ENCODE measurements at regions not wholly inside any gene's neighbourhood (a gene's known extent, or its start where the extent isn't known, plus 50 kb on each side); places are given as distances from the start of the nearest gene placed in this dataset.

GRCh38 chr14:94884616-94885230 lies 114.8 kb upstream of the GSC start:
- H3K36me3 ChIP-seq (ENCODE audit: insufficient read depth, low read length), result no peaks in the 10 kb centered on the region
- H3K4me2 ChIP-seq (ENCODE audit: insufficient read depth, low read length), result no peak overlapping the region
- DNase-seq (ENCODE audit: insufficient read length, low spot score, missing footprints), result no peak
- H2AFZ ChIP-seq (ENCODE audit: low read length), result no peak overlapping the region
- no peaks in the 10 kb centered on the region for H3K79me2 ChIP-seq (ENCODE audit: insufficient read depth, low read length)
- H3K27me3 ChIP-seq (ENCODE audit: insufficient read depth, low read length), result no peaks in the 10 kb centered on the region
- H3K4me3 ChIP-seq (ENCODE audit: insufficient read depth, low read length), result no peak overlapping the region
- no peak for TF ChIP-seq CTCF (IDR thresholded peaks at IDR 0.05; ENCODE audit: extremely low read depth, low read depth, low read length)
- H4K20me1 ChIP-seq (ENCODE audit: insufficient read depth, low read length), result no peaks in the 10 kb centered on the region
- no peaks in the 10 kb centered on the region for H3K9me3 ChIP-seq (ENCODE audit: low read depth, low read length)
- H3K27ac ChIP-seq (ENCODE audit: low read depth, low read length), result no peak overlapping the region
- H3K4me1 ChIP-seq (ENCODE audit: insufficient read depth, low read length), result no peaks in the 10 kb centered on the region

GRCh38 chr14:94882401-94882800 lies 112.5 kb upstream of the GSC start:
- no peaks in the 10 kb centered on the region for H3K9me3 ChIP-seq (ENCODE audit: low read depth, low read length)
- H2AFZ ChIP-seq (ENCODE audit: low read length), result no peak overlapping the region
- no peak for DNase-seq (ENCODE audit: insufficient read length, low spot score, missing footprints)
- H3K79me2 ChIP-seq (ENCODE audit: insufficient read depth, low read length), result no peaks in the 10 kb centered on the region
- no peaks in the 10 kb centered on the region for H3K36me3 ChIP-seq (ENCODE audit: insufficient read depth, low read length)
- H3K27me3 ChIP-seq (ENCODE audit: insufficient read depth, low read length), result no peaks in the 10 kb centered on the region
- H3K4me1 ChIP-seq (ENCODE audit: insufficient read depth, low read length), result no peaks in the 10 kb centered on the region
- H4K20me1 ChIP-seq (ENCODE audit: insufficient read depth, low read length), result no peaks in the 10 kb centered on the region
- no peak overlapping the region for H3K4me2 ChIP-seq (ENCODE audit: insufficient read depth, low read length)
- TF ChIP-seq CTCF (IDR thresholded peaks at IDR 0.05; ENCODE audit: extremely low read depth, low read depth, low read length), result no peak
- no peak overlapping the region for H3K27ac ChIP-seq (ENCODE audit: low read depth, low read length)
- no peak overlapping the region for H3K4me3 ChIP-seq (ENCODE audit: insufficient read depth, low read length)

- DNase-seq (ENCODE audit: insufficient read length, low spot score, missing footprints), result no peak
- H3K36me3 ChIP-seq (ENCODE audit: insufficient read depth, low read length), result no peaks in the 10 kb centered on the region
Measured at GRCh38 chr14:94880876-94881275, 111.0 kb upstream of the GSC start.

GRCh38 chr14:94880106-94880505 lies 110.2 kb upstream of the GSC start:
- Histone ChIP-seq H3K9me3 (ENCODE audit: low read depth, low read length) (no peaks in the 10 kb centered on the region), H3K4me3 (ENCODE audit: insufficient read depth, low read length) (no peak overlapping the region), H3K27ac (ENCODE audit: low read depth, low read length) (no peak overlapping the region), H3K79me2 (ENCODE audit: insufficient read depth, low read length) (no peaks in the 10 kb centered on the region), H3K4me1 (ENCODE audit: insufficient read depth, low read length) (no peaks in the 10 kb centered on the region), H2AFZ (ENCODE audit: low read length) (no peak overlapping the region), H3K36me3 (ENCODE audit: insufficient read depth, low read length) (no peaks in the 10 kb centered on the region), H3K27me3 (ENCODE audit: insufficient read depth, low read length) (peaks cover 6% of the 10 kb centered on the region), H3K4me2 (ENCODE audit: insufficient read depth, low read length) (no peak overlapping the region), H4K20me1 (ENCODE audit: insufficient read depth, low read length) (no peaks in the 10 kb centered on the region)
- no peak for DNase-seq (ENCODE audit: insufficient read length, low spot score, missing footprints)
- no peak for TF ChIP-seq CTCF (IDR thresholded peaks at IDR 0.05; ENCODE audit: extremely low read depth, low read depth, low read length)

More at GRCh38 chr14:94880876-94881275, 111.0 kb upstream of the GSC start:
- Histone ChIP-seq H4K20me1 (ENCODE audit: insufficient read depth, low read length) (no peaks in the 10 kb centered on the region), H3K9me3 (ENCODE audit: low read depth, low read length) (no peaks in the 10 kb centered on the region), H3K27me3 (ENCODE audit: insufficient read depth, low read length) (peaks cover 6% of the 10 kb centered on the region), H3K79me2 (ENCODE audit: insufficient read depth, low read length) (no peaks in the 10 kb centered on the region), H3K4me2 (ENCODE audit: insufficient read depth, low read length) (no peak overlapping the region), H3K27ac (ENCODE audit: low read depth, low read length) (no peak overlapping the region), H2AFZ (ENCODE audit: low read length) (no peak overlapping the region), H3K4me1 (ENCODE audit: insufficient read depth, low read length) (no peaks in the 10 kb centered on the region), H3K4me3 (ENCODE audit: insufficient read depth, low read length) (no peak overlapping the region)
- TF ChIP-seq CTCF (IDR thresholded peaks at IDR 0.05; ENCODE audit: extremely low read depth, low read depth, low read length), result no peak
